Neural progenitor cell (in vitro differentiated cells): ENCODE measurements at regions not wholly inside any gene's neighbourhood (a gene's known extent, or its start where the extent isn't known, plus 50 kb on each side); places are given as distances from the start of the nearest gene placed in this dataset.

ENCODE experiments used
- EZH2phosphoT487 ChIP-seq: fragments of 200-600 bp; sonication (generic); IDR thresholded peaks from 2 replicates; pipeline ENCODE4 v1.6.1; 2017; ENCODE audit warnings: antibody characterized with exemption
- TF ChIP-seq, protein P1 (sequence below): fragments of 200-600 bp; sonication (generic); IDR thresholded peaks from 2 replicates; pipeline ENCODE4 v1.5.1; 2017; ENCODE audit warnings: antibody characterized with exemption, mild to moderate bottlenecking

DNA sequence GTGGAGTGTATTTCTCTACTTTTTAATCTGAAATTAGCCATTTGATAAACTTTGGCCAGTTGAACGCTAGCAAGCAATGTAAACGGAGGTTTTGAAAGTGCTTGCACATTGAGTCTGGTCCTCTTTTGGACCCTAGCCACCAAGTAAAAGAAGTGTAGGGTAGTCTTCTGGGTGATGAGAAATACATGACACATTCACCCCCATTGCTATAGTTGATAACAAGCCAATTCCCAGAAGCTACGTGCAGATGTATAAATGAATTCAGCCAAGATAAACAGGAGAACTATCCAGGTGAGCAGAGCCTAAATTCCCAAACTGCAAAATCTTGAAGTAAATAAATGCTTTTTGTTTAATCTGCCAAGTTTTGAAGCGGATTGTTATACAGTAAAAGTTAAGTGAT, 965.4 kb upstream of the GRIA3 start:
- TF ChIP-seq, protein P1, sequence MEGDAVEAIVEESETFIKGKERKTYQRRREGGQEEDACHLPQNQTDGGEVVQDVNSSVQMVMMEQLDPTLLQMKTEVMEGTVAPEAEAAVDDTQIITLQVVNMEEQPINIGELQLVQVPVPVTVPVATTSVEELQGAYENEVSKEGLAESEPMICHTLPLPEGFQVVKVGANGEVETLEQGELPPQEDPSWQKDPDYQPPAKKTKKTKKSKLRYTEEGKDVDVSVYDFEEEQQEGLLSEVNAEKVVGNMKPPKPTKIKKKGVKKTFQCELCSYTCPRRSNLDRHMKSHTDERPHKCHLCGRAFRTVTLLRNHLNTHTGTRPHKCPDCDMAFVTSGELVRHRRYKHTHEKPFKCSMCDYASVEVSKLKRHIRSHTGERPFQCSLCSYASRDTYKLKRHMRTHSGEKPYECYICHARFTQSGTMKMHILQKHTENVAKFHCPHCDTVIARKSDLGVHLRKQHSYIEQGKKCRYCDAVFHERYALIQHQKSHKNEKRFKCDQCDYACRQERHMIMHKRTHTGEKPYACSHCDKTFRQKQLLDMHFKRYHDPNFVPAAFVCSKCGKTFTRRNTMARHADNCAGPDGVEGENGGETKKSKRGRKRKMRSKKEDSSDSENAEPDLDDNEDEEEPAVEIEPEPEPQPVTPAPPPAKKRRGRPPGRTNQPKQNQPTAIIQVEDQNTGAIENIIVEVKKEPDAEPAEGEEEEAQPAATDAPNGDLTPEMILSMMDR, result no peak
- TF ChIP-seq EZH2phosphoT487, result no peak
